GM21723 (cell line): ENCODE measurements at regions not wholly inside any gene's neighbourhood (a gene's known extent, or its start where the extent isn't known, plus 50 kb on each side); places are given as distances from the start of the nearest gene placed in this dataset.
"Not testable (repeated sequence)": the region's sequence is repeated elsewhere in the genome, so short reads cannot be mapped to it uniquely, and the experiment has no call there.

ENCODE experiments used
- ATAC-seq: cut with Tn5 transposase; IDR thresholded peaks from one replicate; pipeline ENCODE4 v1.9.1; 2021; ENCODE audit warnings: mild to moderate bottlenecking, moderate library complexity; ENCODE audit not compliant: unreplicated experiment

GRCh38 chr12:75742048-75742447 is 230.6 kb upstream of the KRR1 start:
- no peak for ATAC-seq

GRCh38 chr12:75739912-75740311 is 228.5 kb upstream of the KRR1 start:
- no peak for ATAC-seq

GRCh38 chr12:75739098-75739497 is 227.7 kb upstream of the KRR1 start:
- ATAC-seq = not testable (repeated sequence)

GRCh38 chr12:75738486-75738885 is 227.1 kb upstream of the KRR1 start:
- ATAC-seq = peak; percentile 95

- no peak for ATAC-seq
Measured at GRCh38 chr12:75735853-75736252, 224.4 kb upstream of the KRR1 start.

- no peak for ATAC-seq
Measured at GRCh38 chr12:75728826-75729225, 217.4 kb upstream of the KRR1 start.

GRCh38 chr12:75727577-75727976 is 216.2 kb upstream of the KRR1 start:
- no peak for ATAC-seq

- no peak for ATAC-seq
Measured at GRCh38 chr12:75725521-75726111, 214.2 kb upstream of the KRR1 start.

GRCh38 chr12:75724928-75725312 is 213.5 kb upstream of the KRR1 start:
- ATAC-seq = no peak

GRCh38 chr12:75724307-75724927 is 213.0 kb upstream of the KRR1 start:
- no peak for ATAC-seq

GRCh38 chr12:75722714-75723200 is 211.3 kb upstream of the KRR1 start:
- peak; percentile 91 for ATAC-seq

- no peak for ATAC-seq
Measured at GRCh38 chr12:75721796-75722195, 210.4 kb upstream of the KRR1 start.

- no peak for ATAC-seq
Measured at GRCh38 chr12:75720812-75721641, 209.6 kb upstream of the KRR1 start.

- ATAC-seq = no peak
Measured at GRCh38 chr12:75717902-75718301, 206.5 kb upstream of the KRR1 start.

GRCh38 chr12:75716291-75717025 is 205.0 kb upstream of the KRR1 start:
- ATAC-seq = no peak

GRCh38 chr12:75715682-75716081 is 204.3 kb upstream of the KRR1 start:
- no peak for ATAC-seq

- no peak for ATAC-seq
Measured at GRCh38 chr12:75715323-75715644, 203.9 kb upstream of the KRR1 start.

GRCh38 chr12:75714462-75715322 is 203.3 kb upstream of the KRR1 start:
- no peak for ATAC-seq

- no peak for ATAC-seq
Measured at GRCh38 chr12:75713434-75713833, 202.0 kb upstream of the KRR1 start.

- ATAC-seq = no peak
Measured at GRCh38 chr12:75712223-75712622, 200.8 kb upstream of the KRR1 start.
